Fibroblast of the aortic adventitia (primary cell): ENCODE measurements at regions not wholly inside any gene's neighbourhood (a gene's known extent, or its start where the extent isn't known, plus 50 kb on each side); places are given as distances from the start of the nearest gene placed in this dataset. TPM values are rescaled to one million over a fixed set of nuclear protein-coding genes. Genes with fewer than 3 reads are reported as not detected.

Experiments
- DNase-seq: peaks from one replicate; pipeline ENCODE4 v3.0.0-alpha.2; 2010; ENCODE audit warnings: low read depth
- H3K4me3 ChIP-seq: 2 replicates; pipeline ENCODE4 v1.5.1; 2011; ENCODE audit warnings: low read depth, mild to moderate bottlenecking, control low read depth, low read length, moderate library complexity
- small RNA-seq: library from RNA; depleted of rRNA; stranded (forward); fragments of <200 nt; gene quantifications from one replicate; pipeline ENCODE3, GENCODE V24; 2012
- TF ChIP-seq, protein P1 (sequence below): IDR thresholded peaks from 2 replicates; pipeline ENCODE4 v1.5.1; 2011; ENCODE audit warnings: mild to moderate bottlenecking, low read length, control low read depth, inconsistent platforms; ENCODE audit not compliant: insufficient read depth

DNA sequence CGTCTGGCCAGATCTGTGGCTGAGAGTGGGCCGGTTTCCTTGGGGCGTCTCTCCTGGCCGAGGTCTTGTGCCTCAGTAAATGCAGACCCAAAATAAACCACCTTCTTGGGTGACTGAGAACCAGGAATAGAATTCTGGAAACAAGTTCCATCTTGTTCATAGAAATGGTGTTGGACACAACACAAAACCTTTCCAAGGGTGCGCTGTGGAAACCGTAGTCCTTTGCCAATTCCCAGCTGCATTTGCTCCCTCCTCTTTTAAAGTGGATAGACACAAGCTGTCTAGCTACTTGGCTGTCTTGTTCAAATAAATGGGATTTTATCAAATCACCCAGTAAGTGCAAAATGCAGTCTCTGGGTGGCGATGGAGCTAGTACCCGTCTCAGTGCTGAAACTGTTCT, 300.2 kb downstream of the SHANK2 start:
- TF ChIP-seq, protein P1, sequence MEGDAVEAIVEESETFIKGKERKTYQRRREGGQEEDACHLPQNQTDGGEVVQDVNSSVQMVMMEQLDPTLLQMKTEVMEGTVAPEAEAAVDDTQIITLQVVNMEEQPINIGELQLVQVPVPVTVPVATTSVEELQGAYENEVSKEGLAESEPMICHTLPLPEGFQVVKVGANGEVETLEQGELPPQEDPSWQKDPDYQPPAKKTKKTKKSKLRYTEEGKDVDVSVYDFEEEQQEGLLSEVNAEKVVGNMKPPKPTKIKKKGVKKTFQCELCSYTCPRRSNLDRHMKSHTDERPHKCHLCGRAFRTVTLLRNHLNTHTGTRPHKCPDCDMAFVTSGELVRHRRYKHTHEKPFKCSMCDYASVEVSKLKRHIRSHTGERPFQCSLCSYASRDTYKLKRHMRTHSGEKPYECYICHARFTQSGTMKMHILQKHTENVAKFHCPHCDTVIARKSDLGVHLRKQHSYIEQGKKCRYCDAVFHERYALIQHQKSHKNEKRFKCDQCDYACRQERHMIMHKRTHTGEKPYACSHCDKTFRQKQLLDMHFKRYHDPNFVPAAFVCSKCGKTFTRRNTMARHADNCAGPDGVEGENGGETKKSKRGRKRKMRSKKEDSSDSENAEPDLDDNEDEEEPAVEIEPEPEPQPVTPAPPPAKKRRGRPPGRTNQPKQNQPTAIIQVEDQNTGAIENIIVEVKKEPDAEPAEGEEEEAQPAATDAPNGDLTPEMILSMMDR: no peak
- no peak overlapping the region for H3K4me3 ChIP-seq
- no peak for DNase-seq

DNA sequence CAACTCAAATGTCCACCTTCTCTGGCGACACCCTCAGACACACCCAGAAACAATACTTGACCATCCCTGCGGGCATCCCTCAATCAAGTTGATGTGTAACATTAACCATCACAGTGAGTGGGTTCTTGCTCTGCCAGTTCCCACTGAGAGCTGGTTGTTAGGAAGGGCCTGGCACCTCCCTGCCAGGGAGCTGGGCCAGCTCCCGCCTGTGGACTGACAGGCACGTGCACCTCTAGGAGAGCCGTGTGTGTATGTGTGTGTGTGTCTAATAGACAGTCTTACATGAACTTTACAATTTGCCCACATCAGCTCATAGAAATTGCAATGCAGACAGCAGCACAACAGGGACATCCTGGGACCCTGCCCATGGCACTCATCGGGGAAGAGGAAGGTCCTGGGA, 298.7 kb downstream of the SHANK2 start:
- DNase-seq: no peak
- TF ChIP-seq, protein P1: no peak
- no peak overlapping the region for H3K4me3 ChIP-seq

DNA sequence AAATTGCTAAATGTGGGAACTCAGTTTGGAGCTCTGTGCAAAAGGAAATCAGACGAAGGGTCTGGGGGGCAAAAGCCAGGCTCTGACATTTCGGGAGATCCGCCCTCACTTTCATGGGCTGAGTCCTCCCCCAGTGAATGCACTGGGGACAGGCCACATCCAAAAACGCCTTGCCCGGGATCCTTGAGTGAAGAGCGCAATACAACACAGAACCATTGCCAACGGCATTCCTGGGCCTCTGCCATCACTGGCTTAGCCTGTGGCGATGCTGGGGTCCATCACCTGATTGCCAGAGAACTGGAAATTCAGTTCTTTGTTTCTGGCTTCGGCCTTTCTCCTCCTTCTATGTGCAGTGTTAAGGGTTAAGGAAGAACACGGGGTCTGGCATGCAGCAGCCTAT, 297.9 kb downstream of the SHANK2 start:
- TF ChIP-seq, protein P1: no peak
- no peak for DNase-seq
- H3K4me3 ChIP-seq: no peak overlapping the region

Small RNA genes in the stretch of these regions (small RNA-seq; reads per million reads assigned to genes)
- gene MIR3664: 2.7 reads per million, percentile 77 among the genes with 10 or more reads in this experiment
- gene RF00019: not detected
